ENCODE measurements at regions not wholly inside any gene's neighbourhood (a gene's known extent, or its start where the extent isn't known, plus 50 kb on each side); places are given as distances from the start of the nearest gene placed in this dataset.

GRCh38 chr1:223482132-223482531, 88.9 kb downstream of the CCDC185 start:
- ChIA-PET CTCF (no interaction called here), POLR2A (no interaction called here)
- Mint-ChIP-seq H3K27me3 (ENCODE audit: low read depth) (no peaks in the 10 kb centered on the region; the same call in 1 of the 2 replicates), H3K27ac (no peak overlapping the region), H3K4me1 (peaks cover 24% of the 10 kb centered on the region), H3K36me3 (no peaks in the 10 kb centered on the region), H3K9me3 (peaks cover 11% of the 10 kb centered on the region), H3K4me3 (no peak overlapping the region)
- ATAC-seq (no peak), DNase-seq (ENCODE audit: low spot score) (no peak)
- no peak for TF ChIP-seq ZBTB43 (CRISPR knock-in tag; IDR thresholded peaks at IDR 0.05)
- TF ChIP-seq ZNF263 (CRISPR knock-in tag; IDR thresholded peaks at IDR 0.05; ENCODE audit: low read depth): no peak
- TF ChIP-seq SMAD3 (CRISPR knock-in tag; IDR thresholded peaks at IDR 0.05; ENCODE audit: borderline replicate concordance): no peak
- TF ChIP-seq ELF4 (CRISPR knock-in tag; IDR thresholded peaks at IDR 0.05; ENCODE audit: low read depth): no peak
- TF ChIP-seq USF1 (CRISPR knock-in tag; IDR thresholded peaks at IDR 0.05): no peak
- no peak for TF ChIP-seq ZNF425 (CRISPR knock-in tag; conservative IDR thresholded peaks at IDR 0.05)
- TF ChIP-seq SP1 (CRISPR knock-in tag; conservative IDR thresholded peaks at IDR 0.05): no peak
- TF ChIP-seq ATF2 (CRISPR knock-in tag; IDR thresholded peaks at IDR 0.05; ENCODE audit: borderline replicate concordance, low read depth): no peak
- no peak for TF ChIP-seq JUN (CRISPR knock-in tag; IDR thresholded peaks at IDR 0.05)
- no peak for TF ChIP-seq ZNF512 (CRISPR knock-in tag; IDR thresholded peaks at IDR 0.05; ENCODE audit: borderline replicate concordance)
- TF ChIP-seq NR3C1 (CRISPR knock-in tag; conservative IDR thresholded peaks at IDR 0.05; ENCODE audit: low read depth): no peak
- TF ChIP-seq STAT6 (CRISPR knock-in tag; conservative IDR thresholded peaks at IDR 0.05; ENCODE audit: low read depth): no peak
- TF ChIP-seq ZNF416 (CRISPR knock-in tag; IDR thresholded peaks at IDR 0.05): no peak
- no peak for TF ChIP-seq JAZF1 (CRISPR knock-in tag; IDR thresholded peaks at IDR 0.05)
- TF ChIP-seq GABPB1 (CRISPR knock-in tag; IDR thresholded peaks at IDR 0.05): no peak
- TF ChIP-seq SMAD4 (CRISPR knock-in tag; IDR thresholded peaks at IDR 0.05): no peak
- no peak for TF ChIP-seq ZNF138 (CRISPR knock-in tag; conservative IDR thresholded peaks at IDR 0.05)
- TF ChIP-seq FOXJ3 (CRISPR knock-in tag; IDR thresholded peaks at IDR 0.05; ENCODE audit: borderline replicate concordance): no peak
- TF ChIP-seq IRF2 (CRISPR knock-in tag; IDR thresholded peaks at IDR 0.05; ENCODE audit: borderline replicate concordance, low read depth): no peak

Measured in WTC11 (cell line).